ENCODE measurements at regions not wholly inside any gene's neighbourhood (a gene's known extent, or its start where the extent isn't known, plus 50 kb on each side); places are given as distances from the start of the nearest gene placed in this dataset.

DNA sequence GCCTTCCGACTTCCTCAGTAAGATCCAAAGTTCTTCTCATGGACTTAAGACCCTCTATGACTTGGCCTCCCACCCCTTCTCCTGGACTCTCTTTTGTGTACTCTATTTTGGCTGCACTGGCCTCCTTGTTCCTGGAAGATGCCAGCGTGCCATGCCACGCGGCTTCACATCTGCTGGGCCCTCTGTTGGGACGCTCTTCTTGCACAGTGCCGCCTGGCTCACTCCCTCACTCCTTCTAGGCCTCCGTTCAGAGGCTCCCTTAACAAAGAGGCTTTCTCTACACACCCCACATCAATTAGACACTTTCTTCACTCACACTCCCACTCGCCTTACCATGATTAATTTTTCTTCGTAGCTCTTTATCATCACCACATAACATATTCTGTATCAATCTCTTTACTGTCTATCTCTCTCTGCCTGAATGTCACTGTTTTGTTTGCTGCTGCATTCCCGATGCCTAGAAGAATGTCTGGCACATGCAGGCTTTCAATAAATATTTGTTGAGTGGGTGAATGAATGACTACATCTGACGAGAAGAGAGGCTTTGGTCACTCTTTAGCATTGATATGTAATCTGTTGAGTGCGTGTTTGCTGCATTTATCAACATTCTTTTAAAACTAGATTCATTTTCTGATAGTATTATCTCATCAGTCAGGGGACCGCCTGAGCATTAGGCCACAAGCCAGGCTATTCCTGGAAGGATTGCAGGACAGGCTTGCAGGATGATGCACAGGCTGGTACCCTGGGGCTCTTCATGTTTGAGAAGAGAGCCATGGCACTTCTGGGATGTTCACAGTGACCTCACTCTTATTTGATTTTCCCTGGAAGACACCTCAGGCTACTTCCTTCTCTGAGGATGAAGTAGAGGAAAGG lies 60.6 kb upstream of the AMPD3 start (continued):
- TF ChIP-seq, protein P1, sequence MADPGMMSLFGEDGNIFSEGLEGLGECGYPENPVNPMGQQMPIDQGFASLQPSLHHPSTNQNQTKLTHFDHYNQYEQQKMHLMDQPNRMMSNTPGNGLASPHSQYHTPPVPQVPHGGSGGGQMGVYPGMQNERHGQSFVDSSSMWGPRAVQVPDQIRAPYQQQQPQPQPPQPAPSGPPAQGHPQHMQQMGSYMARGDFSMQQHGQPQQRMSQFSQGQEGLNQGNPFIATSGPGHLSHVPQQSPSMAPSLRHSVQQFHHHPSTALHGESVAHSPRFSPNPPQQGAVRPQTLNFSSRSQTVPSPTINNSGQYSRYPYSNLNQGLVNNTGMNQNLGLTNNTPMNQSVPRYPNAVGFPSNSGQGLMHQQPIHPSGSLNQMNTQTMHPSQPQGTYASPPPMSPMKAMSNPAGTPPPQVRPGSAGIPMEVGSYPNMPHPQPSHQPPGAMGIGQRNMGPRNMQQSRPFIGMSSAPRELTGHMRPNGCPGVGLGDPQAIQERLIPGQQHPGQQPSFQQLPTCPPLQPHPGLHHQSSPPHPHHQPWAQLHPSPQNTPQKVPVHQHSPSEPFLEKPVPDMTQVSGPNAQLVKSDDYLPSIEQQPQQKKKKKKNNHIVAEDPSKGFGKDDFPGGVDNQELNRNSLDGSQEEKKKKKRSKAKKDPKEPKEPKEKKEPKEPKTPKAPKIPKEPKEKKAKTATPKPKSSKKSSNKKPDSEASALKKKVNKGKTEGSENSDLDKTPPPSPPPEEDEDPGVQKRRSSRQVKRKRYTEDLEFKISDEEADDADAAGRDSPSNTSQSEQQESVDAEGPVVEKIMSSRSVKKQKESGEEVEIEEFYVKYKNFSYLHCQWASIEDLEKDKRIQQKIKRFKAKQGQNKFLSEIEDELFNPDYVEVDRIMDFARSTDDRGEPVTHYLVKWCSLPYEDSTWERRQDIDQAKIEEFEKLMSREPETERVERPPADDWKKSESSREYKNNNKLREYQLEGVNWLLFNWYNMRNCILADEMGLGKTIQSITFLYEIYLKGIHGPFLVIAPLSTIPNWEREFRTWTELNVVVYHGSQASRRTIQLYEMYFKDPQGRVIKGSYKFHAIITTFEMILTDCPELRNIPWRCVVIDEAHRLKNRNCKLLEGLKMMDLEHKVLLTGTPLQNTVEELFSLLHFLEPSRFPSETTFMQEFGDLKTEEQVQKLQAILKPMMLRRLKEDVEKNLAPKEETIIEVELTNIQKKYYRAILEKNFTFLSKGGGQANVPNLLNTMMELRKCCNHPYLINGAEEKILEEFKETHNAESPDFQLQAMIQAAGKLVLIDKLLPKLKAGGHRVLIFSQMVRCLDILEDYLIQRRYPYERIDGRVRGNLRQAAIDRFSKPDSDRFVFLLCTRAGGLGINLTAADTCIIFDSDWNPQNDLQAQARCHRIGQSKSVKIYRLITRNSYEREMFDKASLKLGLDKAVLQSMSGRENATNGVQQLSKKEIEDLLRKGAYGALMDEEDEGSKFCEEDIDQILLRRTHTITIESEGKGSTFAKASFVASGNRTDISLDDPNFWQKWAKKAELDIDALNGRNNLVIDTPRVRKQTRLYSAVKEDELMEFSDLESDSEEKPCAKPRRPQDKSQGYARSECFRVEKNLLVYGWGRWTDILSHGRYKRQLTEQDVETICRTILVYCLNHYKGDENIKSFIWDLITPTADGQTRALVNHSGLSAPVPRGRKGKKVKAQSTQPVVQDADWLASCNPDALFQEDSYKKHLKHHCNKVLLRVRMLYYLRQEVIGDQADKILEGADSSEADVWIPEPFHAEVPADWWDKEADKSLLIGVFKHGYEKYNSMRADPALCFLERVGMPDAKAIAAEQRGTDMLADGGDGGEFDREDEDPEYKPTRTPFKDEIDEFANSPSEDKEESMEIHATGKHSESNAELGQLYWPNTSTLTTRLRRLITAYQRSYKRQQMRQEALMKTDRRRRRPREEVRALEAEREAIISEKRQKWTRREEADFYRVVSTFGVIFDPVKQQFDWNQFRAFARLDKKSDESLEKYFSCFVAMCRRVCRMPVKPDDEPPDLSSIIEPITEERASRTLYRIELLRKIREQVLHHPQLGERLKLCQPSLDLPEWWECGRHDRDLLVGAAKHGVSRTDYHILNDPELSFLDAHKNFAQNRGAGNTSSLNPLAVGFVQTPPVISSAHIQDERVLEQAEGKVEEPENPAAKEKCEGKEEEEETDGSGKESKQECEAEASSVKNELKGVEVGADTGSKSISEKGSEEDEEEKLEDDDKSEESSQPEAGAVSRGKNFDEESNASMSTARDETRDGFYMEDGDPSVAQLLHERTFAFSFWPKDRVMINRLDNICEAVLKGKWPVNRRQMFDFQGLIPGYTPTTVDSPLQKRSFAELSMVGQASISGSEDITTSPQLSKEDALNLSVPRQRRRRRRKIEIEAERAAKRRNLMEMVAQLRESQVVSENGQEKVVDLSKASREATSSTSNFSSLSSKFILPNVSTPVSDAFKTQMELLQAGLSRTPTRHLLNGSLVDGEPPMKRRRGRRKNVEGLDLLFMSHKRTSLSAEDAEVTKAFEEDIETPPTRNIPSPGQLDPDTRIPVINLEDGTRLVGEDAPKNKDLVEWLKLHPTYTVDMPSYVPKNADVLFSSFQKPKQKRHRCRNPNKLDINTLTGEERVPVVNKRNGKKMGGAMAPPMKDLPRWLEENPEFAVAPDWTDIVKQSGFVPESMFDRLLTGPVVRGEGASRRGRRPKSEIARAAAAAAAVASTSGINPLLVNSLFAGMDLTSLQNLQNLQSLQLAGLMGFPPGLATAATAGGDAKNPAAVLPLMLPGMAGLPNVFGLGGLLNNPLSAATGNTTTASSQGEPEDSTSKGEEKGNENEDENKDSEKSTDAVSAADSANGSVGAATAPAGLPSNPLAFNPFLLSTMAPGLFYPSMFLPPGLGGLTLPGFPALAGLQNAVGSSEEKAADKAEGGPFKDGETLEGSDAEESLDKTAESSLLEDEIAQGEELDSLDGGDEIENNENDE (IDR thresholded peaks at IDR 0.05; ENCODE audit: insufficient replicate concordance, low read length): no peak
- TF ChIP-seq TAF1 (IDR thresholded peaks at IDR 0.05; ENCODE audit: low read depth, low read length) (no peak), ASH2L (IDR thresholded peaks at IDR 0.05; ENCODE audit: low read length) (no peak), CREB1 (IDR thresholded peaks at IDR 0.05) (no peak), CTBP2 (IDR thresholded peaks at IDR 0.05; ENCODE audit: borderline replicate concordance, insufficient read depth, insufficient read length, low read length) (no peak), POLR2A (IDR thresholded peaks at IDR 0.05; ENCODE audit: control extremely low read depth in 1 of 2, low read depth in 2 of 2, low read length in 2 of 2) (no peak), ATF3 (IDR thresholded peaks at IDR 0.05; ENCODE audit: insufficient read depth, low read depth, low read length) (no peak), TBP (IDR thresholded peaks at IDR 0.05; ENCODE audit: low read depth, low read length) (no peak), SIRT6 (IDR thresholded peaks at IDR 0.05; ENCODE audit: low read length) (no peak), RFX5 (IDR thresholded peaks at IDR 0.05; ENCODE audit: borderline replicate concordance, low read depth, low read length) (no peak), KDM5A (IDR thresholded peaks at IDR 0.05; ENCODE audit: low read length) (no peak)
